ENCODE measurements at regions not wholly inside any gene's neighbourhood (a gene's known extent, or its start where the extent isn't known, plus 50 kb on each side); places are given as distances from the start of the nearest gene placed in this dataset.

DNA sequence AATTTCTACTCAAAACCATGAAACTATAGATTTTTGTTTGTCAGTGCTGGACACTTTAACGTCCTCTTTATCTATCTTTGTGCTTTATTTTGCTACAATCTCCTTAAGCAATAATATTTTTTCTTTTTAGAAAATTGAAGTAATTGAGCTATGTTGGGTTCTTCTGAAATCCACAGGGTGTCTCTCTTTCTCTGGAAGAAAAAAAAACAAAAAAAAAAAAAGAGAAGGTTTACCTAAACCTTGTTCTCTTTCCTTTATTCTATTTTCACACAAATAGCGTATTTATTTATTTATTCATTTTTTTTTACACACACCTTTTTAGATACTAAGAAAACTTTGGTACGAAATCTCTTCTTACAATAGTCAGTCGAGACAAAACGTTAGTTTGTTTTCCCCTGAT lies 601.0 kb downstream of the EDEM1 start:
- DNase-seq (no peak), ATAC-seq (no peak)
- POLR2A ChIA-PET, result no interaction called here
- H3K27me3 Mint-ChIP-seq, result peaks cover 0 to 2% (median 0%) of the 10 kb centered on the region in 5 donors
- H3K4me1 Mint-ChIP-seq, result no peaks in the 10 kb centered on the region
- H3K27ac Mint-ChIP-seq, result no peak overlapping the region
- no peaks in the 10 kb centered on the region for H3K36me3 Mint-ChIP-seq
- peaks cover 0 to 9% (median 0%) of the 10 kb centered on the region in 9 donors for H3K9me3 Mint-ChIP-seq
- no peak overlapping the region for H3K4me3 Mint-ChIP-seq

GRCh38 chr3:5791558-5791957 lies 604.1 kb downstream of the EDEM1 start:
- H3K27ac Mint-ChIP-seq, result no peak overlapping the region
- no peak for DNase-seq
- H3K27me3 Mint-ChIP-seq, result peaks cover 0 to 2% (median 0%) of the 10 kb centered on the region in 5 donors
- ATAC-seq, result no peak
- peaks cover 0 to 6% (median 3%) of the 10 kb centered on the region in 9 donors for H3K9me3 Mint-ChIP-seq
- POLR2A ChIA-PET, result no interaction called here
- no peaks in the 10 kb centered on the region for H3K4me1 Mint-ChIP-seq
- H3K36me3 Mint-ChIP-seq, result no peaks in the 10 kb centered on the region
- H3K4me3 Mint-ChIP-seq, result no peak overlapping the region

DNA sequence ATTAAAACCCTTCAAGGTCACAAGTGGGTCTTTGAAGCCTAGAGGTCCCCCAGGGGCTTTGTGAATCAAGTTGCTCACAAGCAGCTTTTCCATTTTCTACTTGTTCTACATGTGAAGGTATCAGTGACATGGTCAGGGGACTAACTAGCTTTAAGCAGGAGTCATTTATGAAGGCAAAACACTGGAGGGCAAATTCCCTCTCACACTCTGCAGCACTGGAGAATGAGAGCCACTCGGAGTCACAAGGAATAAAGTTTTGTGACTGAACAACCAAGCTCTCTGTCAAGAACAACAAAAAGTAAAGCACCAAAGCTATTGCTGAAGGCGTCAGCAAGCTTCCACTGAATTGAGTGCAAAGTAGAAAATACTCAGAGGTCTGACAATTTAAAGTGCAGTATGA lies 609.0 kb downstream of the EDEM1 start:
- POLR2A ChIA-PET, result no interaction called here
- H3K4me1 Mint-ChIP-seq, result no peaks in the 10 kb centered on the region
- no peak overlapping the region for H3K27ac Mint-ChIP-seq
- H3K36me3 Mint-ChIP-seq, result no peaks in the 10 kb centered on the region
- DNase-seq, result no peak
- H3K4me3 Mint-ChIP-seq, result no peak overlapping the region
- peaks cover 0 to 4% (median 2%) of the 10 kb centered on the region in 9 donors for H3K9me3 Mint-ChIP-seq
- ATAC-seq, result no peak
- H3K27me3 Mint-ChIP-seq, result no peaks in the 10 kb centered on the region

GRCh38 chr3:5798809-5799208 lies 611.3 kb downstream of the EDEM1 start:
- POLR2A ChIA-PET, result no interaction called here
- H3K4me3 Mint-ChIP-seq, result no peak overlapping the region
- DNase-seq, result no peak
- no peaks in the 10 kb centered on the region for H3K27me3 Mint-ChIP-seq
- H3K4me1 Mint-ChIP-seq, result no peaks in the 10 kb centered on the region
- H3K36me3 Mint-ChIP-seq, result no peaks in the 10 kb centered on the region
- H3K9me3 Mint-ChIP-seq, result peaks cover 0 to 9% (median 3%) of the 10 kb centered on the region in 9 donors
- H3K27ac Mint-ChIP-seq, result no peak overlapping the region
- no peak for ATAC-seq

DNA sequence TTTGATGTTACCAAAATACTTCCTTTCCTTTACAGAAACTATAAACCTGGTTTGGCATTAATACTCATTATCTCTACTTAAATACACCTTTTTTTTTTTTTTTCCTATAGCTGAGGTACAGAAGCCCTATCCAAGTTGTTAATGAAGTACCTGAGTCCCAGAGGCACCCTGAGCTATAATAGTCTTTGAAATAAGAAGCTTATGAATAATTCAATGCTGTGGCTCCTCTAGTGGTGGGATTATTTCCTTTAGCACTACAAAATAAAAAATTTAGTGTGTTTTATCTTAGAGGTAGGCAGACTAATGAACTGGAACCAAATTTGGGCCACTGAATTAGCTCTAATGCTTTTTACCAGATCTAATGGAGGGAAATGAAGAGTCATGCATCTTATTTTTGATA lies 611.9 kb downstream of the EDEM1 start:
- no peaks in the 10 kb centered on the region for H3K4me1 Mint-ChIP-seq
- peaks cover 0 to 15% (median 0%) of the 10 kb centered on the region in 9 donors for H3K9me3 Mint-ChIP-seq

DNA sequence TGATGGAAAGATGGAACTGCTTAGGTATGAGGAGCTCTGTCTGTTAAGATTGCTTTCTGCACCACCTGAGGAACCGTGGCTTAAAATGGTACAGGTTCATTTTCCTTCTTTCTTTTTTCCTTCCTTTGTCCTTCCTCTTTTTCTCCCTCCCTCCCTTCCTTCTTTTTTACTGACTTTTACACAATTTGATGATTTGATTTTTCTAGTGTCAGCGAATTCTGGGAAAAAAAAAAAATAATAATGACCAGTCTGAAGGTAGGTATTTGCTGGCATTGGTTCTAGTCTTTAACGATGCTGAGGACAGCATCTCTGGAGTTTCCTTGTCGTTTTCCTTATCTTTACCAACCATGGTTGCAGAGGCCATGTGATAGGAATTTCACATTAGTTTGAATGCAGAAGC lies 613.5 kb downstream of the EDEM1 start:
- POLR2A ChIA-PET, result no interaction called here
- no peak for DNase-seq
- no peak overlapping the region for H3K27ac Mint-ChIP-seq
- H3K36me3 Mint-ChIP-seq, result no peaks in the 10 kb centered on the region
- H3K9me3 Mint-ChIP-seq, result peaks cover 0 to 18% (median 0%) of the 10 kb centered on the region in 9 donors
- no peak for ATAC-seq
- no peaks in the 10 kb centered on the region for H3K27me3 Mint-ChIP-seq
- H3K4me1 Mint-ChIP-seq, result no peaks in the 10 kb centered on the region
- H3K4me3 Mint-ChIP-seq, result no peak overlapping the region

More for the DNA sequence above, 611.9 kb downstream of the EDEM1 start:
- Mint-ChIP-seq H3K36me3 (no peaks in the 10 kb centered on the region), H3K27ac (no peak overlapping the region), H3K27me3 (no peaks in the 10 kb centered on the region), H3K4me3 (no peak overlapping the region)
- ATAC-seq (no peak), DNase-seq (no peak)
- POLR2A ChIA-PET, result no interaction called here

GRCh38 chr3:5806192-5806591 lies 618.7 kb downstream of the EDEM1 start:
- H3K4me1 Mint-ChIP-seq, result no peaks in the 10 kb centered on the region
- no peak for ATAC-seq
- POLR2A ChIA-PET, result no interaction called here
- DNase-seq, result no peak
- H3K27me3 Mint-ChIP-seq, result peaks cover 0 to 3% (median 0%) of the 10 kb centered on the region in 5 donors
- no peaks in the 10 kb centered on the region for H3K36me3 Mint-ChIP-seq
- H3K27ac Mint-ChIP-seq, result no peak overlapping the region
- no peak overlapping the region for H3K4me3 Mint-ChIP-seq
- peaks cover 0 to 18% (median 0%) of the 10 kb centered on the region in 9 donors for H3K9me3 Mint-ChIP-seq

- no peak for ATAC-seq
- no peaks in the 10 kb centered on the region for H3K4me1 Mint-ChIP-seq
- H3K27me3 Mint-ChIP-seq, result peaks cover 0 to 3% (median 0%) of the 10 kb centered on the region in 5 donors
- no peak for DNase-seq
- H3K36me3 Mint-ChIP-seq, result no peaks in the 10 kb centered on the region
- H3K27ac Mint-ChIP-seq, result no peak overlapping the region
- POLR2A ChIA-PET, result no interaction called here
- peaks cover 0 to 12% (median 0%) of the 10 kb centered on the region in 9 donors for H3K9me3 Mint-ChIP-seq
- no peak overlapping the region for H3K4me3 Mint-ChIP-seq
These were observed 622.2 kb downstream of the EDEM1 start for GRCh38 chr3:5809586-5810246.

DNA sequence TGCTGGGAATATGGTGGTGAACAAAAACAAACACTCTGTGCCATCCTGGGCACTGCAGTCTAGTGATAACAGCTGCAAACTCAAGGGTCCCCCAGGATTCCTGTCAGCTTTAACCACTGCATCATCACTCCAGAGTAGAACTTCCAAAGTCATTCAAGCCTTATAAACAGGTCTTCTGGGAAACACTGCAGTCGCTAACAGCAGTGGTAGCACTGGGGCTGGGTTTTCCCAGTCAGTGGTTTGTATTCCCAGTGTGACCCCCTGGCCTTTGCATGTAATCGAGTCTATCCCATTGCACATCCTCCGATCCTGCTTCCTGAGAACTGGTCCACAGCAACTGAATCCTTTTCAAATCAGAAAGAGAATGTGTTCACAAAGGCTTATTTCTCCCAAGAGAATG lies 623.5 kb downstream of the EDEM1 start:
- H3K9me3 Mint-ChIP-seq, result peaks cover 0 to 12% (median 0%) of the 10 kb centered on the region in 9 donors
- H3K27me3 Mint-ChIP-seq, result peaks cover 0 to 3% (median 0%) of the 10 kb centered on the region in 5 donors
- DNase-seq, result no peak
- H3K27ac Mint-ChIP-seq, result no peak overlapping the region
- no peaks in the 10 kb centered on the region for H3K4me1 Mint-ChIP-seq
- H3K36me3 Mint-ChIP-seq, result no peaks in the 10 kb centered on the region
- POLR2A ChIA-PET, result no interaction called here
- no peak overlapping the region for H3K4me3 Mint-ChIP-seq
- ATAC-seq, result no peak

- ATAC-seq (no peak), DNase-seq (no peak)
- Mint-ChIP-seq H3K9me3 (peaks cover 0 to 12% (median 0%) of the 10 kb centered on the region in 9 donors), H3K36me3 (no peaks in the 10 kb centered on the region), H3K4me3 (no peak overlapping the region), H3K27ac (no peak overlapping the region), H3K27me3 (peaks cover 0 to 3% (median 0%) of the 10 kb centered on the region in 5 donors), H3K4me1 (no peaks in the 10 kb centered on the region)
- POLR2A ChIA-PET, result no interaction called here
These were observed 626.0 kb downstream of the EDEM1 start for GRCh38 chr3:5813521-5813920.

- Mint-ChIP-seq H3K4me3 (no peak overlapping the region), H3K36me3 (no peaks in the 10 kb centered on the region), H3K27ac (no peak overlapping the region), H3K27me3 (no peaks in the 10 kb centered on the region), H3K4me1 (no peaks in the 10 kb centered on the region), H3K9me3 (peaks cover 0 to 25% (median 5%) of the 10 kb centered on the region in 9 donors)
- ATAC-seq (no peak), DNase-seq (no peak)
- POLR2A ChIA-PET, result no interaction called here
These were observed 635.3 kb downstream of the EDEM1 start for GRCh38 chr3:5822843-5823242.

DNA sequence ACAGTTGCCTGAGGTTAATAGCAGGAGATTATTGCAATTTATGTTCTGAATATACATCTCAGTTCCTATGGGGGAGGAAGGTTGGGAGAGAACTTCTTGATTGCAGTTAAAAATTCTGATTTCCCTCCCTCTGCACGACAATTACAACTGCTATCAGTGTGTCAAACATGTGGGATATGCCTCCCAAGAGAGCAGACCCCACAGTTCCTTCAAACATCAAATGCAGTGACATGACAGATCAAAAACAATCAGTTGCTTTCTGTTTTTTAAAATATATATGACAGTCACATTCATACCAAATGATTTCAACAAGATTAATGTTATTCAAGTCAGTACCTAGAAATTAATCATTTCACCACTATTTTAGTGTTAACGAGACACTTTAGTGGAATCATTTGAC lies 639.0 kb downstream of the EDEM1 start:
- ATAC-seq (no peak), DNase-seq (no peak)
- Mint-ChIP-seq H3K9me3 (peaks cover 0 to 50% (median 9%) of the 10 kb centered on the region in 9 donors), H3K27ac (no peak overlapping the region), H3K4me3 (no peak overlapping the region), H3K27me3 (no peaks in the 10 kb centered on the region), H3K36me3 (no peaks in the 10 kb centered on the region), H3K4me1 (no peaks in the 10 kb centered on the region)
- POLR2A ChIA-PET, result no interaction called here

DNA sequence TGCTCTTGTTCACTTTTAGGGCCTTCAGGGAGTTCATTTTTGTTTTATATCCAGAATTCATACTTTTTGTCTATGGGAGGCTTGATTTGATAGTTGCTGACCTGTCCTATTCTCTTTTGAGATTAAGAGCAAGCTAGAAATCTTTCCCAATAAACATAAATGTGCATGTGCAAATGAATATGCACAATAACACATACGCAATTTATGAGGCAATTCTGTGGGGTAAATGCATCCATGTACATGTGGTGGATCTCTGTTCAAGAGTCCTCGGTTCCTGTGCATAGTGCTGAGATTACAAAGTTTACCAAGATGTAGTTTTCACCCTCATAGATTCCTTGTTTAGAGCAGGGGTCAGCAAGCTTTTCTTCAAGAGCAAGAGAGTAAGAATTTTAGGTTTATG lies 640.7 kb downstream of the EDEM1 start:
- no peaks in the 10 kb centered on the region for H3K4me1 Mint-ChIP-seq
- H3K36me3 Mint-ChIP-seq, result no peaks in the 10 kb centered on the region
- ATAC-seq (no peak), DNase-seq (no peak)
- no peak overlapping the region for H3K4me3 Mint-ChIP-seq
- H3K9me3 Mint-ChIP-seq, result peaks cover 0 to 63% (median 10%) of the 10 kb centered on the region in 9 donors
- no peak overlapping the region for H3K27ac Mint-ChIP-seq
- no peaks in the 10 kb centered on the region for H3K27me3 Mint-ChIP-seq
- POLR2A ChIA-PET, result no interaction called here

- ATAC-seq (no peak), DNase-seq (no peak)
- H3K4me1 Mint-ChIP-seq, result no peaks in the 10 kb centered on the region
- H3K27ac Mint-ChIP-seq, result no peak overlapping the region
- peaks cover 0 to 14% (median under 1%) of the 10 kb centered on the region in 9 donors for H3K9me3 Mint-ChIP-seq
- H3K4me3 Mint-ChIP-seq, result no peak overlapping the region
- no peaks in the 10 kb centered on the region for H3K36me3 Mint-ChIP-seq
- no peaks in the 10 kb centered on the region for H3K27me3 Mint-ChIP-seq
- POLR2A ChIA-PET, result no interaction called here
These were observed 652.5 kb downstream of the EDEM1 start for GRCh38 chr3:5840056-5840455.

Measured in naive thymus-derived CD8-positive, alpha-beta T cell (primary cell).